HT1080 (cell line): ENCODE measurements at regions not wholly inside any gene's neighbourhood (a gene's known extent, or its start where the extent isn't known, plus 50 kb on each side); places are given as distances from the start of the nearest gene placed in this dataset.

ENCODE experiments used
- DNase-seq: peaks from one replicate; pipeline ENCODE4 v3.0.0-alpha.2; 2015; ENCODE audit warnings: low read depth

DNA sequence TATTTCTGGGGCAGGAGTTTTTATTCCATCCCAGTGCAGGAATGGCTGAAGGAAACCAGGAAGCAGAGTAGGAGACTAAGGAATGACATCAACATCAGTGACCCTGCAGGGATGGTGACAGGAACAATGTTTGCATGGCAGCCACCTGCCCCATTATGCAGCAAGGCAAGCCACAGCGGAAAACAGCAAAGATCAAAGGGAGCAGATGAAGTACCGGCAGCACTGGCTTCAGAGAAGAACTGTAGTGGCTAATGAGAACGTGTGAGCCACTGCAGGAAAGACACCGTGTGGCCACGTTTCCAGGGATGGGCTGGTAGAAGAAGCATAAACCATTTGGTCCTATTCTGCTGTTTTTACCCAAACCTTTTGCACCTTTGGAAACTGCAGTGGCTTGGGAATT lies 52.9 kb upstream of the TAB2 start:
- DNase-seq = no peak

DNA sequence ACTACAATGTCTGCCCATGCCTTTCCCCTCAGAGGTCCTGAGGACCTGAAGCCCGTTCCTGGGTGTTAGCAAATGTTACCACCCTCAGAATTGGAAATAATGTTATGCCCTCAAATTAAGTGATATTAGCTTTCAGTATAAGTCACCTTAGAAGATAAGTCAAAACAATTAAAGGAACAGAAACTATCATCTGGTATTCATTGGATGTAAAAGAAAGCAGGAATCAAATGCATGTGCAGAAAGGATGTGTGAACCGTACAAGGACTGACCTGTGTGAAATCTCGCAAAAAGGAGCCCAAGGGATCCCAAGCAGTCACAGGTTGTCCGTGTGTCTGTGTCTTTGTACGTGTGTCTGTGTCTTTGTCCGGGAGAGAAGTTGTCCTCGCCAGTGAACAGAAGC lies 51.6 kb upstream of the TAB2 start:
- no peak for DNase-seq

DNA sequence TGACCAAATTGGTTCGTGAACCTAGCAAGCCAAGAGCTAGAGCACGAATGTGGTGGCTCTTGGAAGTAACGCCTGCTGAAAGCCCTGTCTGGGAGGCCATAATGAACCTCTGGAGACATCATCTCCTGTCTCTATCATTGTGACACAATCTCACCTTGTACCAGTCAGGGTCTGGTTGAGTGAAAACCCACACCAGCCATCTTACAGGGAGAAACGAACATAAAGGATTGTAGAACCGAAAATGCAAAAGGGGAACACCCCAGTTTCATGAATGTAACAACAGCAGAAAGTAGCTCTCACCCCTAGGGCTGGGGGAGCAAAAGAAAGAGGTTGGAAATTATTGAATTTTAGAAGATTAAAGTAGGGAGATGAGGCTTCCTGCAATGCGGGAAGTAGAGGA lies 50.9 kb upstream of the TAB2 start:
- no peak for DNase-seq

DNA sequence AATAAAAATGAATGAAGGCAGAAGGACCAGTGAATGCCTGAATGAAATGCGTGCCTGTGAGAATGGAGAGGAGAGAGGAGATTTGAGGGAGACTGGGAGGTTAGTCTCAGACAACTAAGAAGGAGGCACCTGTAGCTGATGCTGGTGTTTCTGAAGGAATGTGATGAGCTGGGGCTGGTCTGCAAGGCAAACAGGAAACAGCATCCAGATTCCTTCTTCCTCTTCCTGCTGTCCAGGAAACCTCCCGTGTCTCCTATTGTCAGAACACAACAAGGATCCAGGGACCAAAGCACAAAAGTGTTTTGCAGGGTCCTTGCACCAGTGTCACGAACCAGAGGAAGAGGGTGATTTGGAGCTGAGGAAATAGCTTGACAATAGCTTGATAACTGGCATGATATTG lies 50.4 kb upstream of the TAB2 start:
- DNase-seq = no peak

DNA sequence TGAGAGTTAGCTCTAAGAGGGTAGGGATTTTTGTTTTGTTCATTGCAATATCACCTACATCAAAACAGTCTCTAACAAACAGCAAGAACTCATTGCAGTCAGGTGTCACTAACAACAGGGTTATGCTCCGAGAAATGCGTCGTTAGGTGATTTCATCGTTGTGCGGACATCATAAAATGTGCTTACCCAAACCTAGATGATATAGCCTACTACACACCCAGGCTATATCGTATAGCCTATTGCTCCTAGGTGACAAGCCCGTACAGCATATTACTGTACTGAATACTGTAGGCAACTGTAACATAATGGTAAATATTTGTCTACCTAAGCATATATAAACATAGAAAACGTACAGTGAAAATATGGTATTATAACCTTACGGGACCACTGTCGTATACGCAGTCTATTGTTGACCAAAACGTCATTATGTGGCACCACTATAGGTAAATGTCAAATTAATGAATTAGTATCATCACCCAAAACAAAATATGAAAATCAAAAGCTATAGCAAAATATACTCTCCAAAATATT lies 49.9 kb upstream of the TAB2 start:
- no peak for DNase-seq
